ENCODE measurements at regions not wholly inside any gene's neighbourhood (a gene's known extent, or its start where the extent isn't known, plus 50 kb on each side); places are given as distances from the start of the nearest gene placed in this dataset.
"Not testable (repeated sequence)": the region's sequence is repeated elsewhere in the genome, so short reads cannot be mapped to it uniquely, and the experiment has no call there.

DNA sequence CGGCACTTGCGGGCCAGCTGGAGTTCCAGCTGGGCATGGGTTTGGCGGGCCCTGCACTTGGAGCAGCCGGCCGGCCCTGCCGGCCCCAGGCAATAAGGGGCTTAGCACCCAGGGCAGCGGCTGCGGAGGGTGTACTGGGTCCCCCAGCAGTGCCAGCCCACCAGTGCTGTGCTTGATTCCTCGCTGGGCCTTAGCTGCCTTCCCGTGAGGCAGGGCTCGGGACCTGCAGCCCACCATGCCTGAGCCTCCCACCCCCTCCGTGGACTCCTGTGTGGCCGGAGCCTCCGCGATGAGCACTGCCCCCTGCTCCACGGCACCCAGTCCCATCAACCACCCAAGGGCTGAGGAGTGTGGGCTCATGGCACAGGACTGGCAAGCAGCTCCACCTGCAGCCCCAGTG lies 118.1 kb upstream of the RIOK2 start:
- H3K4me3 ChIP-seq (ENCODE audit: low read length); H3K36me3 ChIP-seq (ENCODE audit: control insufficient read depth, insufficient read depth, low read length, severe bottlenecking); H3K9me3 ChIP-seq (ENCODE audit: control insufficient read depth, low read length); DNase-seq (ENCODE audit: low read depth); H3K27me3 ChIP-seq (replicated peaks; ENCODE audit: control insufficient read depth, insufficient read depth, low read length); H3K9ac ChIP-seq (ENCODE audit: low read length); H3K4me1 ChIP-seq (ENCODE audit: control insufficient read depth, insufficient read depth, low read length): not testable (repeated sequence)

DNA sequence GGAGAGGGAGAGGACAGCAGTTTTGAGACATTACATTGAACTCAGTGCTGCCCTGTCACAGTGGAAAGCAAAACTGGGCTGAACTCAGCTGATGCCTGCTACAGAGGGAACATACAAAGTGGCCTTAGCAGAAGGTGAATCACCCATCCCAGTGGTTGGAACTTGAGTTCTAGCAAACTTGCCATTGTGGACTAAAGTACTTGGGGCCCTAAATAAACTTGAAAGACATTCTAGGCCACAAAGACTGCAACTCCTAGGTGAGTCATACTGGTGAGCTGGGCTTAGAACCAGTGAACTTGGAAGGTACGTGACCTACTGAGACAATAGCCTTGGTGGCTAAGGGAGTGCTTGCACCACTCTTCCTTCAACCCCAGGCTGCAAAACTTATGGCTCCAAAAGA lies 155.7 kb upstream of the RIOK2 start:
- no peaks in the 10 kb centered on the region for H3K36me3 ChIP-seq (ENCODE audit: control insufficient read depth, insufficient read depth, low read length, severe bottlenecking)
- no peaks in the 10 kb centered on the region for H3K27me3 ChIP-seq (replicated peaks; ENCODE audit: control insufficient read depth, insufficient read depth, low read length)
- H3K4me3 ChIP-seq (ENCODE audit: low read length) = no peak overlapping the region
- peaks cover 7% of the 10 kb centered on the region for H3K9me3 ChIP-seq (ENCODE audit: control insufficient read depth, low read length)
- DNase-seq (ENCODE audit: low read depth) = no peak
- H3K4me1 ChIP-seq (ENCODE audit: control insufficient read depth, insufficient read depth, low read length) = no peaks in the 10 kb centered on the region
- H3K9ac ChIP-seq (ENCODE audit: low read length) = no peak overlapping the region

DNA sequence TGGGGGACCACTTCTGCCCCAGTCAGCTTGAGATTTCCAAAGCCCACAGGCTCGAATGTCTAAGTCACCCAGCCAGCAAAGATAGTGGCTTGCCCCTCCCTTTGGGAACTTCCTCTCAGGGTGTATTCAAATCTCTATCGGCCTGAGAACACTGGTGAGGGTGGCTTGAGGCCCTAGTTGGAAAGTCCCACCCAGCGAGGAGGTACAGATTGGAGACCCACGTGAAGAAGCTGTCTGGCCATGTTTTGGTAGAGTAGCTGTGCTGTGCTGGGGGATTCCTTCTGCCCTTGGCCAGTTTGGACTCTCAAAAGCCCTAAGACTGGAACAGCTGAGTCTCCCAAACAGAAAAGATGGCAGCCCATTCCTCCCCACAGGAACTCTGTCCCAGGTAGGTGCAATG lies 172.7 kb upstream of the RIOK2 start:
- Histone ChIP-seq H3K9ac (ENCODE audit: low read length) (no peak overlapping the region), H3K36me3 (ENCODE audit: control insufficient read depth, insufficient read depth, low read length, severe bottlenecking) (no peaks in the 10 kb centered on the region), H3K4me1 (ENCODE audit: control insufficient read depth, insufficient read depth, low read length) (no peaks in the 10 kb centered on the region), H3K4me3 (ENCODE audit: low read length) (no peak overlapping the region), H3K27me3 (replicated peaks; ENCODE audit: control insufficient read depth, insufficient read depth, low read length) (no peaks in the 10 kb centered on the region), H3K9me3 (ENCODE audit: control insufficient read depth, low read length) (peaks cover 16% of the 10 kb centered on the region)
- DNase-seq (ENCODE audit: low read depth) = no peak

DNA sequence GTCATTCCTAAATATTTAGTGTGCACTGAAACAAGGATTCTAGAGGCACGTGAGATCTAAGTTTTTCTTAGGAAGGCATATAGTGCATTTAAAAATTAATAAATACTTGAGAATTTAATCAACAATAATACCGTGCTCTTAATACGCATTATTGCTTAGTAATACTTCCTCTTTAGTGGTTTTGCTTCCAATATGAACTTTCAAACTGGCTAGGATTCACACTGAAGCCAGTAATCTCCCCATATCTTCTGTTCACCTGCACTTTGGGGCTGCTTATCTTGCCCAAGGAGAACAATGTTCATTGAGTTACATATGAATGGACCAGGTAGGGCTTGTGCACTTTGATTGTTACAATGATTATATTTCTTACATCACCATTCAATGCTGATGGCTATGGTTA lies 180.5 kb upstream of the RIOK2 start:
- Histone ChIP-seq H3K4me1 (ENCODE audit: control insufficient read depth, insufficient read depth, low read length) (peaks cover 4% of the 10 kb centered on the region), H3K36me3 (ENCODE audit: control insufficient read depth, insufficient read depth, low read length, severe bottlenecking) (no peaks in the 10 kb centered on the region), H3K9ac (ENCODE audit: low read length) (no peak overlapping the region), H3K27me3 (replicated peaks; ENCODE audit: control insufficient read depth, insufficient read depth, low read length) (no peaks in the 10 kb centered on the region), H3K9me3 (ENCODE audit: control insufficient read depth, low read length) (no peaks in the 10 kb centered on the region), H3K4me3 (ENCODE audit: low read length) (no peak overlapping the region)
- no peak for DNase-seq (ENCODE audit: low read depth)

DNA sequence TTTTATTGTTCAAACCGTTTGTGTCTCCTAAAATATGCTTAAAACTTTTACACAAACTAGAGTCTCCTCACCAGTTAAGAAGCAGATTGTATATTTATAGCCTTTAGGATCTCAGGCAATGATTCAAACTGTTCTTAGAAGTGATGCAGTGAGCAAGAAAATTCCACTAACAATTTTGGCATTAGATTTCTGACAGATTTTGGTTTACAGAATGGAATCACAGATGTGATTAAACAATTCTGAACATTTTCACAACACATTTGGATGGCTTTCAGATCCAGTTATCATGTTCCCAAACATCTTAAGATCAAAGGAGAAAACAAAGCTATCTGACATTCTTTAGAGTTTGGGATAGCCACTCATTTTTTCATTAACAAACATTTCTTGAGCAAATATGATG lies 181.7 kb upstream of the RIOK2 start:
- peaks cover 4% of the 10 kb centered on the region for H3K4me1 ChIP-seq (ENCODE audit: control insufficient read depth, insufficient read depth, low read length)
- H3K9me3 ChIP-seq (ENCODE audit: control insufficient read depth, low read length) = no peaks in the 10 kb centered on the region
- H3K9ac ChIP-seq (ENCODE audit: low read length) = no peak overlapping the region
- no peaks in the 10 kb centered on the region for H3K36me3 ChIP-seq (ENCODE audit: control insufficient read depth, insufficient read depth, low read length, severe bottlenecking)
- no peaks in the 10 kb centered on the region for H3K27me3 ChIP-seq (replicated peaks; ENCODE audit: control insufficient read depth, insufficient read depth, low read length)
- H3K4me3 ChIP-seq (ENCODE audit: low read length) = no peak overlapping the region
- DNase-seq (ENCODE audit: low read depth) = peak; percentile 5

DNA sequence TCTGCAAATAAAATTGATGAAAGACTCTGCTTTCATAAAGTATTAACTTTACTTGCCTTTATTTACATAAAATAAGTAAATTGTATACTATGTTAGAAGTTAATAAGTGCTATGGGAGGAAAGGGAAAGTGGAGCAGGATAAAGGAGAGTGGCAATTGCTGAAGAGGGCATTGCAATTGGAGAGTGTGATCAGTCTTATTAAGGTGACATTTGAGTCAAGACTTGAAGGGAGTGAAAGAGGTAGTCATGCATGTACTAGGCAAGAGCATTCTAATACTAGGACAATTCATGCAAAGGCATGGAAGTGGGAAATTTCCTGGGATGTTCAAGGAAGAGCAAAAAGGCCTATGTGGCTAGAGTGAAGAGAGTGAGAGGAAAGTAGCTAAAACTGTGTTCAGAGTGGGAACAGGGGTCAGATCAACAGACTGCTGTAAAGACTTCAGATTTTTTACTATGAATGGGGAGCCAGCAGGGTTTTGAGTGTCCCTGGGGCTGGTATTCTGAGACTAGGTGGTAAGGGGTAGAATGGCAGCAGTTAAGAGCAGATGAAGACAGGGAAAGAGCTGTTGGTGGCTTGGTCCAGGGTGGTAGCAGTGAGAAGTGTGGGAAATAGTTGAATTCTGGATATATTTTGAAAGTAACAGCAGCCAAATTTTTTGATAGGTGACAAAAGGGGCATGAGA lies 182.3 kb upstream of the RIOK2 start:
- H3K9me3 ChIP-seq (ENCODE audit: control insufficient read depth, low read length) = no peaks in the 10 kb centered on the region
- H3K27me3 ChIP-seq (replicated peaks; ENCODE audit: control insufficient read depth, insufficient read depth, low read length) = no peaks in the 10 kb centered on the region
- no peak overlapping the region for H3K9ac ChIP-seq (ENCODE audit: low read length)
- DNase-seq (ENCODE audit: low read depth) = no peak
- no peaks in the 10 kb centered on the region for H3K36me3 ChIP-seq (ENCODE audit: control insufficient read depth, insufficient read depth, low read length, severe bottlenecking)
- H3K4me1 ChIP-seq (ENCODE audit: control insufficient read depth, insufficient read depth, low read length) = peaks cover 4% of the 10 kb centered on the region
- H3K4me3 ChIP-seq (ENCODE audit: low read length) = no peak overlapping the region

DNA sequence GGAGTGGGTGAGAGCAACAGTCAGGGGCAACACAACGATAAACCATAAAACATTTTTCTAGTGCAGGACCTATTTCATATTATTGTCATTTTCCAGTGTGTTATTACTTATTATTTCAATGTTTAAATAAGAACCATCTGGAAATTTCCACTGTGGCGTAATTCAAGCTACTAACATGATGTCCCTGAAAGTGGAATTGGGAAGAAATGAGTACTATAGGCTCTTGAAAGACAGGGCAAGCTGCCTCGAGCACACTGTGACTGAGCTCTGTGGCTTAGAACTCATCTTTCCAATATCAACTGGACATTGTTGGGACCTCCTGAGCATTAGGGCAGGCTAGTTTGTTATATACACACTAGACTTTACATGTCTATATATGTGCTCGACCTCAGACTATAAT lies 182.9 kb upstream of the RIOK2 start:
- no peaks in the 10 kb centered on the region for H3K27me3 ChIP-seq (replicated peaks; ENCODE audit: control insufficient read depth, insufficient read depth, low read length)
- no peak overlapping the region for H3K9ac ChIP-seq (ENCODE audit: low read length)
- H3K36me3 ChIP-seq (ENCODE audit: control insufficient read depth, insufficient read depth, low read length, severe bottlenecking) = no peaks in the 10 kb centered on the region
- no peak overlapping the region for H3K4me3 ChIP-seq (ENCODE audit: low read length)
- no peaks in the 10 kb centered on the region for H3K9me3 ChIP-seq (ENCODE audit: control insufficient read depth, low read length)
- no peak for DNase-seq (ENCODE audit: low read depth)
- H3K4me1 ChIP-seq (ENCODE audit: control insufficient read depth, insufficient read depth, low read length) = peaks cover 4% of the 10 kb centered on the region

DNA sequence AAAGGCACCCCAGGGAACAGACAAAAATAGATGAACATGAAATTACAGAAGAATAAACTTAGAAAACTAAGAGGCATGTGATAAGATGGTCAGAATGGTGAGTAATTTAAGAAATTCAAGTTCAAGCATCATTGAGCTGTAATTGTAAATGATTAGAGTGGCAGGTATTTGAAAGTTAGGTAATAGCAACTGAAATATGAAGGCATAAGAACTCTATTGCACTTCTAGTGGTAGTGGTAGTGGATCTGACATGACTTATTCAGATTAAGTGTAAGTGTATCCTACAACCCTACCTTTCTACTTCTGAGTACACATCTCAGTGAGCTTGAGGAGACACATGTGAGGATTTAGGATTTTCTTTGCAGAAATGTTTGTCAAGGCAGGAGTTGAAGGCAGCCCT lies 192.9 kb upstream of the RIOK2 start:
- Histone ChIP-seq H3K36me3 (ENCODE audit: control insufficient read depth, insufficient read depth, low read length, severe bottlenecking) (no peaks in the 10 kb centered on the region), H3K4me1 (ENCODE audit: control insufficient read depth, insufficient read depth, low read length) (no peaks in the 10 kb centered on the region), H3K9ac (ENCODE audit: low read length) (no peak overlapping the region), H3K27me3 (replicated peaks; ENCODE audit: control insufficient read depth, insufficient read depth, low read length) (no peaks in the 10 kb centered on the region), H3K4me3 (ENCODE audit: low read length) (no peak overlapping the region), H3K9me3 (ENCODE audit: control insufficient read depth, low read length) (no peaks in the 10 kb centered on the region)
- no peak for DNase-seq (ENCODE audit: low read depth)

DNA sequence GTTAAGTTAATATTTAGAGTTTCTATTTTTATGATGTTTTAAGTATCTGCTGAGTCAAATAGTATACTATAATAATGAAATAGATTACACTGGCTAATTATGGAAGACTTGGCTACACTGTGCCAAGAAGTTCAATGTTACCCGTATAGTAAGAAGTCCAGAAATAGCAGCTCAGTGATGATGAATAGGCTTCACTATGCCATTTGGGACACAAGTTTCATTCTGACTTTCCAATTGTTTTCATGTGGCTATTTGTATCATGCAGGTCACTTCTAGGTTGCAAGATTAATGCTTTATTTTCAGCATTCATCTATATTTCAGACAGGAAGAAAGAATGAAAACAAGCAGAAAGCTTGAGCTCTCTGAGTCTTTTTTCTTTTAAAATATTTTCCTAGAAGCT lies 194.5 kb upstream of the RIOK2 start:
- Histone ChIP-seq H3K27me3 (replicated peaks; ENCODE audit: control insufficient read depth, insufficient read depth, low read length) (no peaks in the 10 kb centered on the region), H3K9me3 (ENCODE audit: control insufficient read depth, low read length) (no peaks in the 10 kb centered on the region), H3K36me3 (ENCODE audit: control insufficient read depth, insufficient read depth, low read length, severe bottlenecking) (no peaks in the 10 kb centered on the region), H3K9ac (ENCODE audit: low read length) (no peak overlapping the region), H3K4me3 (ENCODE audit: low read length) (no peak overlapping the region), H3K4me1 (ENCODE audit: control insufficient read depth, insufficient read depth, low read length) (no peaks in the 10 kb centered on the region)
- DNase-seq (ENCODE audit: low read depth) = no peak

DNA sequence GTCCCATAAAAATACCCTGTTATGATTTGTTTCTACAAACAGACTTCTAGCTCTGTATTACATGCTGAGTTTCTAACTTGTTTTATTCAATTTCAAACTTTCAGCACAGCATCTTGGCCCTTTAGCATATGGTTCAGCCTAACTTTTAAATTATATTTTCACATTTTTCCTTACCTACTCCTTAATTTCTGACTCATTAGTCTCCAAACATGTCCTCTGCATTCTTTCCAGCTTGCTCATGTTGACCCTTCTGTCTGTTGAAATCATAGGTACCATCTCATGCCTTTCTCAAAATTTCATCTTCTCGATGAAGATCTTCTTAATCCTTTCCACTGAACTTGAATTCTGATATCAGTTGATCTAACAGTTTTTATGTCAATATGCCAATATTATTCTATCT lies 200.9 kb upstream of the RIOK2 start:
- no peak overlapping the region for H3K9ac ChIP-seq (ENCODE audit: low read length)
- H3K4me3 ChIP-seq (ENCODE audit: low read length) = no peak overlapping the region
- peak; percentile 22 for DNase-seq (ENCODE audit: low read depth)
- no peaks in the 10 kb centered on the region for H3K9me3 ChIP-seq (ENCODE audit: control insufficient read depth, low read length)
- H3K27me3 ChIP-seq (replicated peaks; ENCODE audit: control insufficient read depth, insufficient read depth, low read length) = no peaks in the 10 kb centered on the region
- no peaks in the 10 kb centered on the region for H3K4me1 ChIP-seq (ENCODE audit: control insufficient read depth, insufficient read depth, low read length)
- no peaks in the 10 kb centered on the region for H3K36me3 ChIP-seq (ENCODE audit: control insufficient read depth, insufficient read depth, low read length, severe bottlenecking)

DNA sequence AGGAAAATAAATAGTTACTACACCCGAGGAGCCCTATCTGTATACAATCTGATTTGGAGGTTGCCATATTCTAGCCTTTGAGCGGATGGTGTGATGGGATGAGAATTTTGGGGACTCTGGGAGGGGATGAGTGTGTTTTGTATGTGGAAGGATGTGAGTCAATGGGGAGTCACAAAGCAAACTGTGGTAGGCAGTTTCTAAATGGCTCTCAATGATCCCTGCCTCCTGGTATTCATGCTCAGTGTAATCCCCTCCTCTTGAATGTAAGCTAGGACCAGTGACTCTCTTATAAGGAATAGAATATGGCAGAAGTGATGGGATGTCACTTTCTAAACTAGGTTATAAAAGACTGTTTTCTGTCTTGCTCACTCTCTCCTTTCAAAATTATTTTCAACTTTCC lies 205.7 kb upstream of the RIOK2 start:
- Histone ChIP-seq H3K27me3 (replicated peaks; ENCODE audit: control insufficient read depth, insufficient read depth, low read length) (no peaks in the 10 kb centered on the region), H3K9me3 (ENCODE audit: control insufficient read depth, low read length) (no peaks in the 10 kb centered on the region), H3K4me3 (ENCODE audit: low read length) (no peak overlapping the region), H3K36me3 (ENCODE audit: control insufficient read depth, insufficient read depth, low read length, severe bottlenecking) (no peaks in the 10 kb centered on the region), H3K9ac (ENCODE audit: low read length) (no peak overlapping the region), H3K4me1 (ENCODE audit: control insufficient read depth, insufficient read depth, low read length) (no peaks in the 10 kb centered on the region)
- DNase-seq (ENCODE audit: low read depth) = no peak

DNA sequence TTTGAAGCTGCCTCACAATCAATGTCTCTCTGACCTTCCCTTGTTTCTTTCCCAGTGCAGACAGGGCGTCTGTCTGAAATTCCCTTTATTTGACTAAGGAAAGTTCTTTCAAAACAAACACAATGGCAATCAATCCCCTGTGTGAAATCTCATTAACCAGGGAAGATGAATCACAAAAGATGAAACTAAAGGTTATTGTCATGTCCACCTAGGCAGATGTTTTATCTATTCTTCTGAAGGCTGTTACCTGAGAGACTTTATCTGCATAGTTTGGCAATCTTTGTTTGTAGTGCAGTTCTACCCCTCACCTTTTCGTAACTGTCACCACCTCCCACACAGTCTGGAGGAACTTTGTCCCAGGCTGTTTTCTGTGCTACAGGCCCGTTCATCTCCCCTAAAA lies 217.5 kb upstream of the RIOK2 start:
- Histone ChIP-seq H3K9me3 (ENCODE audit: control insufficient read depth, low read length) (no peaks in the 10 kb centered on the region), H3K4me3 (ENCODE audit: low read length) (peak overlapping the region; percentile 54)
- no peak for DNase-seq (ENCODE audit: low read depth)

More for the DNA sequence above, 217.5 kb upstream of the RIOK2 start:
- Histone ChIP-seq H3K4me1 (ENCODE audit: control insufficient read depth, insufficient read depth, low read length) (peaks cover 15% of the 10 kb centered on the region), H3K9ac (ENCODE audit: low read length) (peak overlapping the region; percentile 71), H3K27me3 (replicated peaks; ENCODE audit: control insufficient read depth, insufficient read depth, low read length) (no peaks in the 10 kb centered on the region), H3K36me3 (ENCODE audit: control insufficient read depth, insufficient read depth, low read length, severe bottlenecking) (no peaks in the 10 kb centered on the region)
